ENCODE measurements at regions not wholly inside any gene's neighbourhood (a gene's known extent, or its start where the extent isn't known, plus 50 kb on each side); places are given as distances from the start of the nearest gene placed in this dataset.

DNA sequence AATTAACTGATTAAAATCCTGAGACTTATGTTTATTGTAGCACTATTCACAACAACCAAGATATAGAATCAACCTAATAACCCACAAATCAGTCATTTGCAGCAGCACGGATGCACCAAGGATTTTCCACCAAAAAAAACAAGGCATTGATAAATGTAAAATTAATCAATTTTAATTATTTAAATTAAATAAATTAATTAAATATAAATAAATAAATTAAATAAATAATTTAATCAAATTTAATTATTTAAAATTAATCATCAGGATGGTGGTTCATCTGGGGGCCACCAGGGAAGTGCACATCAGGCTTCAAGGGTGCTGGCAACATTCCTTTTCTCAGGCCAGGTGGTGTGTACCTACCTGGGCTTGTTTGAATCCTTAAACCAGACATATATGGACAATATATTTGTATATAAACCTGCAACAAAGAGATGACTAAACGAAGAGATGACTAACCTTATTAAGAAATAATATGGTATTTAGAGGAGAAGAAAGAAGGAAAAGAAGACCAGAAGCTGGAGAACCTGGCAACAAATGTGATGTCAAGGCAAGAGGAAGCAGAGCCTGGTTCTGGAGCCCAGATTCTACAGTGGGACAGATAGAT, 89.2 kb downstream of the CD164 start:
- H3K36me3 ChIP-seq (ENCODE audit: control insufficient read depth in 1 of 2, insufficient read depth in 2 of 2, low read length in 2 of 2) = no peaks in the 10 kb centered on the region
- no peaks in the 10 kb centered on the region for H3K27me3 ChIP-seq (ENCODE audit: low read depth, low read length)
- no peak overlapping the region for H3K4me3 ChIP-seq (ENCODE audit: low read depth in 1 of 2, low read length in 2 of 2)
- no peaks in the 10 kb centered on the region for H3K9me3 ChIP-seq (ENCODE audit: control insufficient read depth in 1 of 2, low read length in 2 of 2)
- no peak overlapping the region for H3K27ac ChIP-seq (ENCODE audit: low read length)
- no peaks in the 10 kb centered on the region for H3K4me1 ChIP-seq (ENCODE audit: control insufficient read depth in 1 of 2, insufficient read depth in 2 of 2, low read length in 2 of 2)

DNA sequence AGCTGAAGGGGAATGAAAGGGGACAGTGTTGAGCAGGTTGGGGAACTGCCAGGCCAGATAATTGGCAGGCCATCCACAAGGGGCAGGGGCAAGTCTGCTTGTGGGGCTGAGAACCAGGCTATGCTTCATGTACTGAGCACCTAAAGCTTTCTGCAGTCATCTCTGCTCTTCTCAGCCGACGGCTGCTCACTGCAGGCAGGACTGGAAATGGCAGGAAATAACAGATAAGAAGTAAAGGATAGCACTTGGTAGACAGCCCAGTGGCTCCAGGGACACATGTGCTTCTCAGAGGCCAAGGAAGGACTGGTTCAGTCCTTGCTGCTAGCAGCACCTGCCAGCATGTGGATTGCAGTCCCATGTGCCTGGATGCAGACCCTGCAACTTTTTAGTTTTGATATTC, 89.8 kb downstream of the CD164 start:
- H3K27me3 ChIP-seq (ENCODE audit: low read depth, low read length) = no peaks in the 10 kb centered on the region
- H3K27ac ChIP-seq (ENCODE audit: low read length) = no peak overlapping the region
- no peaks in the 10 kb centered on the region for H3K36me3 ChIP-seq (ENCODE audit: control insufficient read depth in 1 of 2, insufficient read depth in 2 of 2, low read length in 2 of 2)

DNA sequence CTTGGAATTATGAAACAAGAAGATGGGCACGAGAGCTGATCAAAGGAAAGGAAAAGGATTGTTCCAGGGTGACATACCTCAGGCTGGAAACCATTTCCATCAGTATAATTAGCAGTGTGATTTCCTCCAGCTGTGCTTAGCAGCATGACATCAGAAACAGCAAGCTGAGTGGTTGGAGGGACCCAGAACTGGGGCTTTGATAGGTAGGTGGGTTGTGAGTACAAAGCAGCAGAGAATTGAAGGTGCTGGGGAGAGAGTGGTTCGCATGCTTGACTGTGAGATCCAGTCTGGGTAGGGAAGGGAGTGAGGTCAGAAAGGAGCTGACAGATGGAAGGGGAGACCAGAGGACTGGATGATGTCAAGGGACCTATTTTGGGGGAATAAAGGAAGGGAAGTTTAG, 90.4 kb downstream of the CD164 start:
- Histone ChIP-seq H3K9me3 (ENCODE audit: control insufficient read depth in 1 of 2, low read length in 2 of 2) (no peaks in the 10 kb centered on the region), H3K4me1 (ENCODE audit: control insufficient read depth in 1 of 2, insufficient read depth in 2 of 2, low read length in 2 of 2) (no peaks in the 10 kb centered on the region)

More for the DNA sequence above, 89.8 kb downstream of the CD164 start:
- Histone ChIP-seq H3K9me3 (ENCODE audit: control insufficient read depth in 1 of 2, low read length in 2 of 2) (no peaks in the 10 kb centered on the region), H3K4me3 (ENCODE audit: low read depth in 1 of 2, low read length in 2 of 2) (no peak overlapping the region), H3K4me1 (ENCODE audit: control insufficient read depth in 1 of 2, insufficient read depth in 2 of 2, low read length in 2 of 2) (no peaks in the 10 kb centered on the region)

DNA sequence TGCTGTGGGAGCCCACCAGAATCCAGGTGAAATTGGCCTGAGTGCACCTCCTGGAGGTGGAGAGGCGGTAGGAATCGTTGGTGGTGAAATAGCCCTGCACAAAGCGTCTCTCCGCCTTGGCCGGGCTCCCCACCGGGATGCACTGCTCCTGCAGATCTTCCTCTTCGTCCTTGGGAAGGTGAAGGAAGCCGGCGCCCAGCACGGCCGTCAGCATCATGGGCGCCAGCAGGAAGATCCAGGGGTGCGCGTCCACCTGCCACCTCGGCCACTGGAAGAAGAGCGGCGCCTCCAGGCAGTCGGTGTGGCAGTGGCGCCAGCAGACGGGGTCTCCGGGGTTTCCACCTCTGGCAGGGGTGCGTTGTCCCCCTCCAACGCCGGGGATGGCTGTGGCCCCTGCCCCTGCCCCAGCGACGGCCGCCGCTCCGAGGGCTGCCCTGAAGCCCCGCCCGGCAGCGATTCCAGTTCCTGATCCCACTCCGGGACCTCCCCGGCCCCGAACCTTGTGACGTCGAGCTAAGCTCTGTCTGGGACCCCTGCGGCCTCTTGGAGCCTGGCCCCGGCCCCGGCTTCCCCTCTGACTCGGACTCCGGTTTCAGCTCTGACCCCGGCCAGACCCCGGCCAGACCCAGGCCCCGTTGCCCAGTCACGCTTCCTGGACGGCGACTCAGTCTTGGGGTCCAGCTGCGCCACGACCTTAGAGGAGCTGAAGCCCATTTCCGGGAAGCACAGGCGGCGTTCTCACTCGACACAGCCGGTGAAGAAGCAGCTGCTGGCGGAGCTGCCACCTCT, 91.9 kb downstream of the CD164 start:
- Histone ChIP-seq H3K4me3 (ENCODE audit: low read depth in 1 of 2, low read length in 2 of 2) (no peak overlapping the region), H3K4me1 (ENCODE audit: control insufficient read depth in 1 of 2, insufficient read depth in 2 of 2, low read length in 2 of 2) (no peaks in the 10 kb centered on the region), H3K27ac (ENCODE audit: low read length) (no peak overlapping the region), H3K27me3 (ENCODE audit: low read depth, low read length) (no peaks in the 10 kb centered on the region), H3K36me3 (ENCODE audit: control insufficient read depth in 1 of 2, insufficient read depth in 2 of 2, low read length in 2 of 2) (no peaks in the 10 kb centered on the region), H3K9me3 (ENCODE audit: control insufficient read depth in 1 of 2, low read length in 2 of 2) (no peaks in the 10 kb centered on the region)

More for the DNA sequence above, 90.4 kb downstream of the CD164 start:
- no peaks in the 10 kb centered on the region for H3K36me3 ChIP-seq (ENCODE audit: control insufficient read depth in 1 of 2, insufficient read depth in 2 of 2, low read length in 2 of 2)
- H3K27me3 ChIP-seq (ENCODE audit: low read depth, low read length) = no peaks in the 10 kb centered on the region
- H3K27ac ChIP-seq (ENCODE audit: low read length) = no peak overlapping the region
- no peak overlapping the region for H3K4me3 ChIP-seq (ENCODE audit: low read depth in 1 of 2, low read length in 2 of 2)

DNA sequence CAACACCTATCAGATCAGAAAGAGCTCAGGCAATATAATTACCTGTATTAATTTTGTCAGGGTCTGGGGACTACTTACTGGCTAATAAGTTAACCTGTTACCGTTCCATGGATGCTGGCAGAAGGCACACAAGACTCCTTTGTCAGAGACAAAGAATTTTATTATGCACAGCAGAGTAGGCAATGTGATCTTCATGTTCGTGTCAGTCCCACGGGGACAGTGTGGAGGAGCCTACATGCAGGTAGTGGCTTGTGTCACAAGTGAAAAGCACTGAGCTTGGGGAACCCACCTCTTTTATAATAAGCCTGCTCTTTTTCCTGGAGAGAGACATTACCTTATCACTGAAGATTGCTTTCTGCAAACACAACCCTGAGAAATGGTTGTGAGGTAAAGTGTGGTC, 96.9 kb downstream of the CD164 start:
- no peaks in the 10 kb centered on the region for H3K9me3 ChIP-seq (ENCODE audit: control insufficient read depth in 1 of 2, low read length in 2 of 2)
- no peaks in the 10 kb centered on the region for H3K36me3 ChIP-seq (ENCODE audit: control insufficient read depth in 1 of 2, insufficient read depth in 2 of 2, low read length in 2 of 2)
- H3K27me3 ChIP-seq (ENCODE audit: low read depth, low read length) = no peaks in the 10 kb centered on the region
- no peak overlapping the region for H3K27ac ChIP-seq (ENCODE audit: low read length)
- H3K4me3 ChIP-seq (ENCODE audit: low read depth in 1 of 2, low read length in 2 of 2) = no peak overlapping the region
- no peaks in the 10 kb centered on the region for H3K4me1 ChIP-seq (ENCODE audit: control insufficient read depth in 1 of 2, insufficient read depth in 2 of 2, low read length in 2 of 2)

DNA sequence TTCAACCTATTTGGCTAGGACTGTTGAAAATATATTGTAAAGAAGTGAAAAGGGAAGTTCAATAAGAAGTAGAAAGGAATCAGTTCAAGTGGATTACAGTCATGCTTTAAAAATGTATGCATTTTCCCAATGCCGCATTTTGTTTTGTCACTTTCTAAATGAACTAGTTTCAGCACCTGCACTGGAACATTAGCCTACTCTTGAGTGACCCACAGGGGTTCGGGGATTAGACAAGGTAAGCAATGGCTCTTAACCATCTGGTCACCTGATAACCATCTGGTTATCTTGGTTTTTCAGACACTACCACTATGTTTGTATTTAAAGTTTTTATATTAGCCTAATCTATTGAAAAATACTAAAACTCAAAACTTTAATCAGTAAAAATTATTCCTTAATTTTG, 97.6 kb downstream of the CD164 start:
- no peaks in the 10 kb centered on the region for H3K4me1 ChIP-seq (ENCODE audit: control insufficient read depth in 1 of 2, insufficient read depth in 2 of 2, low read length in 2 of 2)
- H3K4me3 ChIP-seq (ENCODE audit: low read depth in 1 of 2, low read length in 2 of 2) = no peak overlapping the region
- no peak overlapping the region for H3K27ac ChIP-seq (ENCODE audit: low read length)
- H3K27me3 ChIP-seq (ENCODE audit: low read depth, low read length) = no peaks in the 10 kb centered on the region
- no peaks in the 10 kb centered on the region for H3K36me3 ChIP-seq (ENCODE audit: control insufficient read depth in 1 of 2, insufficient read depth in 2 of 2, low read length in 2 of 2)
- no peaks in the 10 kb centered on the region for H3K9me3 ChIP-seq (ENCODE audit: control insufficient read depth in 1 of 2, low read length in 2 of 2)

- Histone ChIP-seq H3K4me1 (ENCODE audit: control insufficient read depth in 1 of 2, insufficient read depth in 2 of 2, low read length in 2 of 2) (no peaks in the 10 kb centered on the region), H3K27me3 (ENCODE audit: low read depth, low read length) (no peaks in the 10 kb centered on the region), H3K4me3 (ENCODE audit: low read depth in 1 of 2, low read length in 2 of 2) (no peak overlapping the region), H3K36me3 (ENCODE audit: control insufficient read depth in 1 of 2, insufficient read depth in 2 of 2, low read length in 2 of 2) (no peaks in the 10 kb centered on the region), H3K9me3 (ENCODE audit: control insufficient read depth in 1 of 2, low read length in 2 of 2) (no peaks in the 10 kb centered on the region), H3K27ac (ENCODE audit: low read length) (no peak overlapping the region)
Measured at GRCh38 chr6:109282756-109283155, 99.5 kb downstream of the CD164 start.

GRCh38 chr6:109279628-109280027, 102.6 kb downstream of the CD164 start:
- no peaks in the 10 kb centered on the region for H3K27me3 ChIP-seq (ENCODE audit: low read depth, low read length)
- H3K9me3 ChIP-seq (ENCODE audit: control insufficient read depth in 1 of 2, low read length in 2 of 2) = no peaks in the 10 kb centered on the region
- no peaks in the 10 kb centered on the region for H3K4me1 ChIP-seq (ENCODE audit: control insufficient read depth in 1 of 2, insufficient read depth in 2 of 2, low read length in 2 of 2)
- H3K36me3 ChIP-seq (ENCODE audit: control insufficient read depth in 1 of 2, insufficient read depth in 2 of 2, low read length in 2 of 2) = no peaks in the 10 kb centered on the region
- H3K4me3 ChIP-seq (ENCODE audit: low read depth in 1 of 2, low read length in 2 of 2) = no peak overlapping the region
- no peak overlapping the region for H3K27ac ChIP-seq (ENCODE audit: low read length)

- Histone ChIP-seq H3K27me3 (ENCODE audit: low read depth, low read length) (no peaks in the 10 kb centered on the region), H3K9me3 (ENCODE audit: control insufficient read depth in 1 of 2, low read length in 2 of 2) (peaks cover 0 to 5% of the 10 kb centered on the region in 2 donors), H3K27ac (ENCODE audit: low read length) (no peak overlapping the region), H3K4me3 (ENCODE audit: low read depth in 1 of 2, low read length in 2 of 2) (no peak overlapping the region), H3K4me1 (ENCODE audit: control insufficient read depth in 1 of 2, insufficient read depth in 2 of 2, low read length in 2 of 2) (no peaks in the 10 kb centered on the region), H3K36me3 (ENCODE audit: control insufficient read depth in 1 of 2, insufficient read depth in 2 of 2, low read length in 2 of 2) (no peaks in the 10 kb centered on the region)
Measured at GRCh38 chr6:109271622-109272021, 110.6 kb downstream of the CD164 start.

- Histone ChIP-seq H3K27me3 (ENCODE audit: low read depth, low read length) (no peaks in the 10 kb centered on the region), H3K4me1 (ENCODE audit: control insufficient read depth in 1 of 2, insufficient read depth in 2 of 2, low read length in 2 of 2) (no peaks in the 10 kb centered on the region), H3K27ac (ENCODE audit: low read length) (no peak overlapping the region), H3K4me3 (ENCODE audit: low read depth in 1 of 2, low read length in 2 of 2) (no peak overlapping the region), H3K9me3 (ENCODE audit: control insufficient read depth in 1 of 2, low read length in 2 of 2) (peaks cover 0 to 5% of the 10 kb centered on the region in 2 donors), H3K36me3 (ENCODE audit: control insufficient read depth in 1 of 2, insufficient read depth in 2 of 2, low read length in 2 of 2) (no peaks in the 10 kb centered on the region)
Measured at GRCh38 chr6:109269953-109270517, 112.2 kb downstream of the CD164 start.

DNA sequence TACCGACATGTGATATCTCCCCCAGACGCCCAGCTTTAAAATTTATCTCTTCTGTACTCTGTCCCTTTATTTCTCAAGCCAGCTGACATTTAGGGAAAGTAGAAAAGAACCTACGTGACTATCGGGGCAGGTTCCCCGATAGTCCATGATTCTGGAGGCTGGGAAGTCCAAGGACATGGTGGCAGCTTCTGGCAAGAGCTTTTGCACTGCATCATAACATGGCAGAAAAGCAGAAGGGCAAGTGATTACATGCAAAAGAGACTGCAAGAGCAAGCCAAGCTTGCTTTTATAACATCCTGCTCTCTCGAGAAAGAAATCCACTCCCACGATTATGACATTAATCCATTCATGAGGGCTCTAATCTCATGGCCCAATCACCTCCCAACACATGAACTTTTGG, 113.2 kb downstream of the CD164 start:
- Histone ChIP-seq H3K27ac (ENCODE audit: low read length) (no peak overlapping the region), H3K4me3 (ENCODE audit: low read depth in 1 of 2, low read length in 2 of 2) (no peak overlapping the region), H3K36me3 (ENCODE audit: control insufficient read depth in 1 of 2, insufficient read depth in 2 of 2, low read length in 2 of 2) (no peaks in the 10 kb centered on the region), H3K27me3 (ENCODE audit: low read depth, low read length) (no peaks in the 10 kb centered on the region), H3K9me3 (ENCODE audit: control insufficient read depth in 1 of 2, low read length in 2 of 2) (peaks cover 0 to 5% of the 10 kb centered on the region in 2 donors), H3K4me1 (ENCODE audit: control insufficient read depth in 1 of 2, insufficient read depth in 2 of 2, low read length in 2 of 2) (no peaks in the 10 kb centered on the region)
